HCT116 (cell line): ENCODE measurements at regions not wholly inside any gene's neighbourhood (a gene's known extent, or its start where the extent isn't known, plus 50 kb on each side); places are given as distances from the start of the nearest gene placed in this dataset.

Experiments
- ATAC-seq: fragments of 200-7000 bp; cut with Tn5 transposase; 2 replicates; pipeline ENCODE4 v1.9.1; 2020; ENCODE audit warnings: mild to moderate bottlenecking, moderate library complexity
- BruUV-seq: library from RNA; stranded (reverse); fragments of 400-500 nt; replicated peaks from 2 replicates; lab custom pipeline; 2021; lab: Mats Ljungman, UMichigan
- CTCF ChIA-PET: fragments of 300-600 bp; sonication (Branson Sonifier 250); formaldehyde crosslinking; loops from one replicate; lab custom pipeline; 2021; ENCODE audit warnings: antibody characterized with exemption; lab: Charles Lee
- POLR2A ChIA-PET: fragments of 300-600, 350-600 bp; sonication (Branson Sonifier 250); formaldehyde crosslinking; loops from one replicate; lab custom pipeline; 2021; ENCODE audit warnings: antibody characterized with exemption; lab: Charles Lee
- RAD21 ChIA-PET, 2 experiments: fragments of 300-600 bp; sonication (Branson Sonifier 250); formaldehyde crosslinking; loops; one replicate each; lab custom pipeline; 2023; ENCODE audit warnings: low total read pairs in 2 of 2; ENCODE audit not compliant: uncharacterized antibody in 2 of 2, unreplicated experiment in 2 of 2, low non-redundant PET in 1 of 2; lab: Charles Lee
- DNase-seq: peaks from one replicate; pipeline ENCODE4 v3.0.0-alpha.2; 2010; ENCODE audit warnings: low read depth, low spot score
- H2AFZ ChIP-seq: fragments of 200-600 bp; shearing (Covaris generic), sonication (generic); 2 replicates; pipeline ENCODE4 v1.6.1; 2017; ENCODE audit warnings: low read depth, mixed run types, mixed read lengths, antibody characterized with exemption, low read length; ENCODE audit not compliant: poor library complexity, severe bottlenecking
- H3K27ac ChIP-seq: 2 replicates; pipeline ENCODE4 v1.5.1; 2012; ENCODE audit warnings: low read depth, low read length
- H3K27me3 ChIP-seq: fragments of 200-600 bp; sonication (generic); 2 replicates; pipeline ENCODE4 v1.6.1; 2016; ENCODE audit warnings: mixed run types, low read length, mixed read lengths; ENCODE audit not compliant: insufficient read depth
- H3K36me3 ChIP-seq, 2 experiments: fragments of 200-500 bp in 1 of 2; fragments of 200-600 bp in 1 of 2; sonication (Bioruptor generic) in 1 of 2; sonication (generic) in 1 of 2; 2 replicates each; pipeline versions ENCODE4 v1.5.1 to v1.6.1; 2014 to 2016; ENCODE audit warnings: low read length in 2 of 2, inconsistent platforms in 1 of 2, mixed read lengths in 1 of 2, mixed run types in 1 of 2; ENCODE audit not compliant: insufficient read depth in 2 of 2, control insufficient read depth in 1 of 2
- H3K4me1 ChIP-seq, 2 experiments: fragments of 200-600 bp in 1 of 2; sonication (generic) in 1 of 2; 2 replicates each; pipeline versions ENCODE4 v1.5.1 to v1.6.1; 2012 to 2017; ENCODE audit warnings: low read length in 2 of 2, inconsistent platforms in 1 of 2, mild to moderate bottlenecking in 1 of 2, mixed read lengths in 1 of 2, mixed run types in 1 of 2, moderate library complexity in 1 of 2; ENCODE audit not compliant: insufficient read depth in 2 of 2, control insufficient read depth in 1 of 2
- H3K4me2 ChIP-seq: fragments of 200-600 bp; sonication (generic); 2 replicates; pipeline ENCODE4 v1.6.1; 2017; ENCODE audit warnings: mixed run types, low read length, mixed read lengths
- H3K4me3 ChIP-seq, 2 experiments: fragments of 200-600 bp in 1 of 2; sonication (generic) in 1 of 2; replicated peaks in 1 of 2; 2 replicates each; pipeline ENCODE4 v1.5.1; 2011 to 2016; ENCODE audit warnings: low read length in 2 of 2, control low read depth in 1 of 2, low read depth in 1 of 2, mild to moderate bottlenecking in 1 of 2, mixed read lengths in 1 of 2, mixed run types in 1 of 2
- H3K79me2 ChIP-seq: fragments of 200-600 bp; sonication (generic); 2 replicates; pipeline ENCODE4 v1.6.1; 2017; ENCODE audit warnings: mild to moderate bottlenecking, mixed run types, low read length, moderate library complexity, mixed read lengths; ENCODE audit not compliant: insufficient read depth
- H3K9ac ChIP-seq: fragments of 200-600 bp; sonication (generic); 2 replicates; pipeline ENCODE4 v1.6.1; 2016; ENCODE audit warnings: low read length, mixed read lengths
- H3K9me2 ChIP-seq: fragments of 200-600 bp; sonication (generic), shearing (Covaris generic); 2 replicates; pipeline ENCODE4 v1.6.1; 2017; ENCODE audit warnings: mixed run types, mild to moderate bottlenecking, moderate library complexity; ENCODE audit not compliant: insufficient read depth
- H3K9me3 ChIP-seq, 2 experiments: fragments of 200-500 bp in 1 of 2; fragments of 200-600 bp in 1 of 2; sonication (Bioruptor generic) in 1 of 2; sonication (generic) in 1 of 2; 2 replicates each; pipeline ENCODE4 v1.6.1; 2014 to 2017; ENCODE audit warnings: low read length in 2 of 2, mixed read lengths in 2 of 2, inconsistent platforms in 1 of 2, low read depth in 1 of 2, mild to moderate bottlenecking in 1 of 2, mixed run types in 1 of 2, moderate library complexity in 1 of 2; ENCODE audit not compliant: control insufficient read depth in 1 of 2, insufficient read depth in 1 of 2
- H4K20me1 ChIP-seq: fragments of 200-600 bp; sonication (generic), shearing (Covaris generic); 2 replicates; pipeline ENCODE4 v1.6.1; 2017; ENCODE audit warnings: mixed run types, mild to moderate bottlenecking, moderate library complexity; ENCODE audit not compliant: insufficient read depth
- CBX3 ChIP-seq: IDR thresholded peaks from 2 replicates; pipeline ENCODE4 v1.6.1; 2012; ENCODE audit warnings: low read depth
- EZH2 ChIP-seq: fragments of 200-600 bp; sonication (generic); IDR thresholded peaks from 2 replicates; pipeline ENCODE4 v1.6.1; 2017; ENCODE audit warnings: antibody characterized with exemption, mixed run types
- EZH2phosphoT487 ChIP-seq: fragments of 200-600 bp; IDR thresholded peaks from 2 replicates; pipeline ENCODE4 v1.6.1; 2018; ENCODE audit warnings: antibody characterized with exemption, borderline replicate concordance
- FOSL1 ChIP-seq: IDR thresholded peaks from 2 replicates; pipeline ENCODE4 v1.6.1; 2012; ENCODE audit warnings: low read depth
- JUND ChIP-seq: IDR thresholded peaks from 2 replicates; pipeline ENCODE4 v1.6.1; 2012
- POLR2A ChIP-seq: IDR thresholded peaks from 2 replicates; pipeline ENCODE4 v1.7.0; 2011; ENCODE audit warnings: borderline replicate concordance; ENCODE audit not compliant: insufficient read depth, insufficient read length; ENCODE audit errors: extremely low read depth
- POLR2AphosphoS5 ChIP-seq: IDR thresholded peaks from 2 replicates; pipeline ENCODE4 v1.6.1; 2011; ENCODE audit warnings: mild to moderate bottlenecking, low read depth, low read length, moderate library complexity
- RAD21 ChIP-seq: IDR thresholded peaks from 2 replicates; pipeline ENCODE4 v1.6.1; 2012; ENCODE audit warnings: low read depth, mild to moderate bottlenecking
- SIN3A ChIP-seq: IDR thresholded peaks from 2 replicates; pipeline ENCODE4 v1.6.1; 2012; ENCODE audit warnings: low read depth
- ZFX ChIP-seq: fragments of 450-650 bp; IDR thresholded peaks from 2 replicates; pipeline ENCODE4 v1.6.1; 2017
- intact Hi-C: fragments of 100-400 bp; cut with micrococcal nuclease; formaldehyde crosslinking; loops from 2 replicates; pipeline ENCODE4 v1.10.0; 2022
- TF ChIP-seq, protein P1 (sequence below): IDR thresholded peaks from 2 replicates; pipeline ENCODE4 v1.6.1; 2012
- TF ChIP-seq, protein P2 (sequence below): IDR thresholded peaks from 2 replicates; pipeline ENCODE4 v1.6.1; 2012
- TF ChIP-seq, protein P3 (sequence below), 3 experiments: fragments of 200-600 bp in 1 of 3; sonication (generic) in 1 of 3; IDR thresholded peaks in 2 of 3; conservative IDR thresholded peaks in 1 of 3; 2 replicates each; pipeline ENCODE4 v1.5.1; 2012 to 2017; ENCODE audit warnings: low read depth in 2 of 3, low read length in 2 of 3, antibody characterized with exemption in 1 of 3, borderline replicate concordance in 1 of 3, control low read depth in 1 of 3, mild to moderate bottlenecking in 1 of 3, mixed read lengths in 1 of 3, mixed run types in 1 of 3, moderate library complexity in 1 of 3; ENCODE audit not compliant: insufficient read depth in 1 of 3

DNA sequence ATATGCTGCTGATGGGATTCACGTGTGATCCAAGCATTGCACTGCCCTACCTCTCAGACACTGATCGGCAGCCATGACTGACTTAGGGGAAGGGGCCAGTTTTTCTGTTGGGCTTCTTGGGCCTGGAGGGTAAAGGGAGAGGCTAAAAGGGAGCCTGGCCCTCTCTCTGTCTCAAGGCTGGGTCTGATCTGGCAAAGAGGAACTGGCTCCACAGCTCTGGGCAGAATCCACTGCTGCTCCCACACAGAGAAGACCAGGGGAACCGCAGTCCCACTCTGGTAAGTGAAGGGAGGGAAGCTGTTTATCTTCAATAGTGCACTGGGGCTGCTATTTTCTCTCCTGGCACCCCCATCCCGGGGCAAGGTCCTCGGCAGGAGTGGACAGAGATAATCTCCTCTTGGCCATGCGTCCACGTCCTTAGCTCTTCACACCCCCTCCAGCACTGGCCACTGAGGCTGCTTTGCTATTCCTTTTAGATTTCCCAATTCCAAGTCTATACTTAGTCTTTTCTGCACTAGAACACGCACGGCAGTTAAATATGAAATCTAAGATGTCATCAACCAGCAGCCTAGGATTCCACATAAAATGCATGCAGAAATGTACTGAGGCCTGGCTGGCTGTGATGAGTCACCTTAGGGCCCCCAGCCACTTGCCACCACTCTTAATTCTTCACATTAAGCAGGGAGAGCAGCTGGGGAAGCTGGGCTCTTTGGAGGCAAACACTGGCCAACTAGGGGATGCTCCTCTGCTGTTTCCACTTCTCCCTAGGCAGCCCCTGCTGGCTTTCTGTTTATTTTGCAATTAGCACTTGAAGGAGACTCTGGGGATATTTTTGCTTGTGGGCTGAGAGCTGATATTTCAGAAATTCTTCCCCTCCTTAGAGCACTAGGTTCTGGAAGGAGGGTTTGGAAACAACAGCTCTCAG lies 87.8 kb upstream of the ARMC2 start:
- TF ChIP-seq CBX3 (no peak), POLR2A (no peak), JUND (no peak), SIN3A (no peak), EZH2 (no peak), EZH2phosphoT487 (no peak), ZFX (no peak), FOSL1 (no peak), RAD21 (no peak), POLR2AphosphoS5 (no peak)
- TF ChIP-seq, protein P1, sequence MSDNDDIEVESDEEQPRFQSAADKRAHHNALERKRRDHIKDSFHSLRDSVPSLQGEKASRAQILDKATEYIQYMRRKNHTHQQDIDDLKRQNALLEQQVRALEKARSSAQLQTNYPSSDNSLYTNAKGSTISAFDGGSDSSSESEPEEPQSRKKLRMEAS = no peak
- TF ChIP-seq, protein P2, sequence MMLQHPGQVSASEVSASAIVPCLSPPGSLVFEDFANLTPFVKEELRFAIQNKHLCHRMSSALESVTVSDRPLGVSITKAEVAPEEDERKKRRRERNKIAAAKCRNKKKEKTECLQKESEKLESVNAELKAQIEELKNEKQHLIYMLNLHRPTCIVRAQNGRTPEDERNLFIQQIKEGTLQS = no peak
- TF ChIP-seq, protein P3, sequence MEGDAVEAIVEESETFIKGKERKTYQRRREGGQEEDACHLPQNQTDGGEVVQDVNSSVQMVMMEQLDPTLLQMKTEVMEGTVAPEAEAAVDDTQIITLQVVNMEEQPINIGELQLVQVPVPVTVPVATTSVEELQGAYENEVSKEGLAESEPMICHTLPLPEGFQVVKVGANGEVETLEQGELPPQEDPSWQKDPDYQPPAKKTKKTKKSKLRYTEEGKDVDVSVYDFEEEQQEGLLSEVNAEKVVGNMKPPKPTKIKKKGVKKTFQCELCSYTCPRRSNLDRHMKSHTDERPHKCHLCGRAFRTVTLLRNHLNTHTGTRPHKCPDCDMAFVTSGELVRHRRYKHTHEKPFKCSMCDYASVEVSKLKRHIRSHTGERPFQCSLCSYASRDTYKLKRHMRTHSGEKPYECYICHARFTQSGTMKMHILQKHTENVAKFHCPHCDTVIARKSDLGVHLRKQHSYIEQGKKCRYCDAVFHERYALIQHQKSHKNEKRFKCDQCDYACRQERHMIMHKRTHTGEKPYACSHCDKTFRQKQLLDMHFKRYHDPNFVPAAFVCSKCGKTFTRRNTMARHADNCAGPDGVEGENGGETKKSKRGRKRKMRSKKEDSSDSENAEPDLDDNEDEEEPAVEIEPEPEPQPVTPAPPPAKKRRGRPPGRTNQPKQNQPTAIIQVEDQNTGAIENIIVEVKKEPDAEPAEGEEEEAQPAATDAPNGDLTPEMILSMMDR (IDR thresholded peaks at IDR 0.05 in 2 of 3, conservative IDR thresholded peaks at IDR 0.05 in 1 of 3; ENCODE audit: borderline replicate concordance in 1 of 3, insufficient read depth in 1 of 3, low read depth in 2 of 3, low read length in 2 of 3) = no peak
- CTCF ChIA-PET = no interaction called here
- no peak overlapping the region for H2AFZ ChIP-seq

More for the DNA sequence above, 87.8 kb upstream of the ARMC2 start:
- H3K36me3 ChIP-seq = no peaks in the 10 kb centered on the region
- no peak overlapping the region for H3K27ac ChIP-seq
- H3K9ac ChIP-seq = no peak overlapping the region
- RAD21 ChIA-PET = no interaction called here
- H3K9me3 ChIP-seq = no peaks in the 10 kb centered on the region
- no peak overlapping the region for H3K4me2 ChIP-seq
- no TSS peak for BruUV-seq
- no peak overlapping the region for H3K4me3 ChIP-seq
- ATAC-seq (no peak), DNase-seq (no peak)
- H3K9me2 ChIP-seq = 0 out of 2 replicates have a peak, but pooled peaks cover 3% of the 10 kb centered on the region
- no peaks in the 10 kb centered on the region for H4K20me1 ChIP-seq
- peaks cover 4 to 8% of the 10 kb centered on the region in 2 experiments; a peak in 3 of 4 replicates for H3K4me1 ChIP-seq
- POLR2A ChIA-PET = no interaction called here
- intact Hi-C loops = no loop called here
- no peaks in the 10 kb centered on the region for H3K27me3 ChIP-seq
- no peaks in the 10 kb centered on the region for H3K79me2 ChIP-seq
